ENCODE measurements at regions not wholly inside any gene's neighbourhood (a gene's known extent, or its start where the extent isn't known, plus 50 kb on each side); places are given as distances from the start of the nearest gene placed in this dataset.

GRCh38 chr3:160132226-160132625, 93.0 kb upstream of the C3orf80 start:
- Histone ChIP-seq H3K36me3 (no peaks in the 10 kb centered on the region), H3K9me3 (no peaks in the 10 kb centered on the region), H3K4me3 (no peak overlapping the region), H3K27ac (no peak overlapping the region), H3K27me3 (no peaks in the 10 kb centered on the region), H3K4me1 (peaks cover 3 to 35% (median 11%) of the 10 kb centered on the region in 4 donors)
- 71 to 79% methylated on average over 4 of the region's 4 CpGs for WGBS, 2 donors
- DNase-seq = peak in 1 of 2 donors; percentile 29
- no peak for TF ChIP-seq CTCF (IDR thresholded peaks at IDR 0.05)
- TF ChIP-seq EP300 (IDR thresholded peaks at IDR 0.05) = no peak
- TF ChIP-seq POLR2AphosphoS5 (IDR thresholded peaks at IDR 0.05) = no peak
- no peak for TF ChIP-seq POLR2A (IDR thresholded peaks at IDR 0.05)
- no peak for ATAC-seq (ENCODE audit: low FRiP score in 2 of 2)

GRCh38 chr3:160133757-160134156, 91.5 kb upstream of the C3orf80 start:
- Histone ChIP-seq H3K4me1 (peaks cover 3 to 35% (median 11%) of the 10 kb centered on the region in 4 donors), H3K9me3 (no peaks in the 10 kb centered on the region), H3K4me3 (no peak overlapping the region), H3K36me3 (no peaks in the 10 kb centered on the region), H3K27ac (no peak overlapping the region), H3K27me3 (no peaks in the 10 kb centered on the region)
- WGBS, 2 donors = 76 to 91% methylated on average over 3 of the region's 3 CpGs
- no peak for TF ChIP-seq EP300 (IDR thresholded peaks at IDR 0.05)
- no peak for ATAC-seq (ENCODE audit: low FRiP score in 2 of 2)
- DNase-seq = peak; percentile 32 to 51

GRCh38 chr3:160134454-160134853, 90.8 kb upstream of the C3orf80 start:
- no peaks in the 10 kb centered on the region for H3K36me3 ChIP-seq
- H3K4me3 ChIP-seq = no peak overlapping the region
- no peak for ATAC-seq (ENCODE audit: low FRiP score in 2 of 2)
- DNase-seq = no peak
- TF ChIP-seq EP300 (IDR thresholded peaks at IDR 0.05) (no peak), POLR2A (IDR thresholded peaks at IDR 0.05) (no peak), POLR2AphosphoS5 (IDR thresholded peaks at IDR 0.05) (no peak), CTCF (IDR thresholded peaks at IDR 0.05) (no peak)
- 66 to 83% methylated on average over 3 to 4 of the region's 4 CpGs for WGBS, 2 donors
- H3K4me1 ChIP-seq = peaks cover 3 to 32% (median 11%) of the 10 kb centered on the region in 4 donors
- no peaks in the 10 kb centered on the region for H3K27me3 ChIP-seq
- H3K9me3 ChIP-seq = no peaks in the 10 kb centered on the region
- H3K27ac ChIP-seq = no peak overlapping the region

GRCh38 chr3:160134964-160135363, 90.3 kb upstream of the C3orf80 start:
- Histone ChIP-seq H3K27me3 (no peaks in the 10 kb centered on the region), H3K4me1 (peaks cover 3 to 27% (median 11%) of the 10 kb centered on the region in 4 donors), H3K27ac (no peak overlapping the region), H3K36me3 (no peaks in the 10 kb centered on the region), H3K4me3 (no peak overlapping the region), H3K9me3 (no peaks in the 10 kb centered on the region)
- whole genome bisulfite sequencing, 2 donors = 30 to 44% methylated on average over 2 of the region's 2 CpGs
- ATAC-seq (ENCODE audit: low FRiP score in 2 of 2) = peak in 1 of 2 donors; percentile 64
- DNase-seq = peak in 1 of 2 donors; percentile 40
- no peak for TF ChIP-seq CTCF (IDR thresholded peaks at IDR 0.05)

GRCh38 chr3:160135851-160136250, 89.4 kb upstream of the C3orf80 start:
- no peak for ATAC-seq (ENCODE audit: low FRiP score in 2 of 2)
- no peaks in the 10 kb centered on the region for H3K9me3 ChIP-seq
- DNase-seq = no peak
- H3K4me3 ChIP-seq = no peak overlapping the region
- H3K27ac ChIP-seq = no peak overlapping the region
- H3K27me3 ChIP-seq = no peaks in the 10 kb centered on the region
- H3K4me1 ChIP-seq = peaks cover 0 to 19% (median 11%) of the 10 kb centered on the region in 4 donors
- no peak for TF ChIP-seq EP300 (IDR thresholded peaks at IDR 0.05)
- no peak for TF ChIP-seq CTCF (IDR thresholded peaks at IDR 0.05)
- no peak for TF ChIP-seq POLR2A (IDR thresholded peaks at IDR 0.05)
- no peak for TF ChIP-seq POLR2AphosphoS5 (IDR thresholded peaks at IDR 0.05)
- no peaks in the 10 kb centered on the region for H3K36me3 ChIP-seq
- WGBS, 2 donors = 17 to 28% methylated on average over 2 of the region's 2 CpGs
